Endothelial cell of umbilical vein (primary cell): ENCODE measurements at regions not wholly inside any gene's neighbourhood (a gene's known extent, or its start where the extent isn't known, plus 50 kb on each side); places are given as distances from the start of the nearest gene placed in this dataset.

Experiments
- BruUV-seq: library from RNA; stranded (reverse); fragments of 400-500 nt; replicated peaks from 2 replicates; lab custom pipeline; 2021; lab: Mats Ljungman, UMichigan
- CTCF ChIA-PET: fragments of 300-600, 350-600 bp; sonication (Branson Sonifier 250); formaldehyde crosslinking; loops from one replicate; lab custom pipeline; 2021; ENCODE audit warnings: antibody characterized with exemption, inconsistent platforms; lab: Charles Lee
- POLR2A ChIA-PET: fragments of 300-600, 350-600 bp; sonication (Branson Sonifier 250); formaldehyde crosslinking; loops from one replicate; lab custom pipeline; 2021; ENCODE audit warnings: antibody characterized with exemption, inconsistent platforms; lab: Charles Lee
- DNase-seq: peaks from one replicate; pipeline ENCODE4 v3.0.0-alpha.2; 2011; ENCODE audit warnings: low read depth, low spot score
- FAIRE-seq: peaks from 2 replicates; lab custom pipeline; 2011; peaks lifted over from hg19 to GRCh38; lab: Jason Lieb, UNC
- H2AFZ ChIP-seq: 2 replicates; pipeline ENCODE4 v1.6.0; 2012; ENCODE audit warnings: low read depth, low read length, control low read depth, inconsistent platforms
- H3K27ac ChIP-seq: 2 replicates; pipeline ENCODE4 v1.5.1; 2011; ENCODE audit warnings: low read depth, mild to moderate bottlenecking, control low read depth, low read length, moderate library complexity; ENCODE audit not compliant: insufficient read depth
- H3K27me3 ChIP-seq, 2 experiments: 2 replicates each; pipeline versions ENCODE4 v1.6.0 to v1.6.1; 2011; ENCODE audit warnings: low read length in 2 of 2, mixed read lengths in 1 of 2; ENCODE audit not compliant: control insufficient read depth in 2 of 2, insufficient read depth in 2 of 2
- H3K36me3 ChIP-seq, 2 experiments: 2 replicates in 1 of 2; 3 replicates in 1 of 2; pipeline ENCODE4 v1.5.1; 2011; ENCODE audit warnings: low read length in 2 of 2, mild to moderate bottlenecking in 1 of 2, moderate library complexity in 1 of 2; ENCODE audit not compliant: control insufficient read depth in 2 of 2, insufficient read depth in 2 of 2; ENCODE audit errors: extremely low read depth in 1 of 2
- H3K4me1 ChIP-seq: 3 replicates; pipeline ENCODE4 v1.5.1; 2011; ENCODE audit warnings: mild to moderate bottlenecking, low read length; ENCODE audit not compliant: control insufficient read depth, insufficient read depth; ENCODE audit errors: extremely low read depth
- H3K4me2 ChIP-seq: 2 replicates; pipeline ENCODE4 v1.6.1; 2011; ENCODE audit warnings: low read length, control low read depth, mixed read lengths; ENCODE audit not compliant: insufficient read depth
- H3K4me3 ChIP-seq, 3 experiments: fragments of 200-600 bp in 1 of 3; sonication (generic), shearing (Covaris generic) in 1 of 3; replicated peaks in 1 of 3; 2 replicates each; pipeline ENCODE4 v1.5.1; 2011 to 2016; ENCODE audit warnings: control low read depth in 3 of 3, low read length in 3 of 3, mild to moderate bottlenecking in 2 of 3, inconsistent platforms in 1 of 3, low read depth in 1 of 3, moderate library complexity in 1 of 3; ENCODE audit not compliant: insufficient read depth in 1 of 3
- H3K79me2 ChIP-seq: 2 replicates; pipeline ENCODE4 v1.6.0; 2012; ENCODE audit warnings: low read length, inconsistent platforms; ENCODE audit not compliant: control insufficient read depth, insufficient read depth
- H3K9ac ChIP-seq: replicated peaks from 2 replicates; pipeline ENCODE3; 2011; ENCODE audit warnings: low read length, control low read depth; ENCODE audit not compliant: insufficient read depth; ENCODE audit errors: extremely low read depth
- H3K9me1 ChIP-seq: replicated peaks from 3 replicates; pipeline ENCODE4 v1.6.0; 2011; ENCODE audit warnings: mild to moderate bottlenecking, low read length; ENCODE audit not compliant: control insufficient read depth, insufficient read depth; ENCODE audit errors: extremely low read depth
- H3K9me3 ChIP-seq: replicated peaks from 2 replicates; pipeline ENCODE4 v1.5.1; 2012; ENCODE audit warnings: low read length, inconsistent platforms; ENCODE audit not compliant: control insufficient read depth, insufficient read depth
- H4K20me1 ChIP-seq: replicated peaks from 2 replicates; pipeline ENCODE3; 2011; ENCODE audit warnings: mild to moderate bottlenecking, low read length; ENCODE audit not compliant: control insufficient read depth, insufficient read depth; ENCODE audit errors: extremely low read depth
- CTCF ChIP-seq, 2 donors: IDR thresholded peaks; 1 replicate in 1 of 2; 2 replicates in 1 of 2; pipeline ENCODE4 v1.5.1; 2011; ENCODE audit warnings: low read length in 2 of 2, mild to moderate bottlenecking in 2 of 2, moderate library complexity in 2 of 2, control low read depth in 1 of 2, inconsistent platforms in 1 of 2, low read depth in 1 of 2; ENCODE audit not compliant: insufficient read depth in 1 of 2; ENCODE audit errors: extremely low read depth in 1 of 2
- EZH2 ChIP-seq: IDR thresholded peaks from 2 replicates; pipeline ENCODE4 v1.6.1; 2012; ENCODE audit warnings: borderline replicate concordance, low read depth, mild to moderate bottlenecking, moderate library complexity, low read length, inconsistent platforms; ENCODE audit not compliant: severe bottlenecking
- FOS ChIP-seq: IDR thresholded peaks from 2 replicates; pipeline ENCODE4 v1.6.1; 2011; ENCODE audit warnings: mild to moderate bottlenecking, low read length, moderate library complexity, borderline replicate concordance; ENCODE audit not compliant: insufficient read depth
- GATA2 ChIP-seq: IDR thresholded peaks from 2 replicates; pipeline ENCODE4 v1.7.0; 2011; ENCODE audit warnings: low read depth, mild to moderate bottlenecking, moderate library complexity, mixed read lengths, low read length; ENCODE audit not compliant: insufficient read length, insufficient read depth
- JUN ChIP-seq: IDR thresholded peaks from 2 replicates; pipeline ENCODE4 v1.6.1; 2011; ENCODE audit warnings: borderline replicate concordance, low read depth; ENCODE audit not compliant: insufficient read length, insufficient read depth
- MAX ChIP-seq: IDR thresholded peaks from 2 replicates; pipeline ENCODE4 v1.6.1; 2011; ENCODE audit not compliant: insufficient read depth, insufficient read length
- MYC ChIP-seq: IDR thresholded peaks from one replicate; pipeline ENCODE4 v1.6.1; 2011; ENCODE audit warnings: mild to moderate bottlenecking, low read depth, low read length
- POLR2A ChIP-seq: IDR thresholded peaks from 2 replicates; pipeline ENCODE4 v1.6.1; 2012; ENCODE audit warnings: low read depth, mild to moderate bottlenecking, control low read depth, low read length
- POLR2AphosphoS5 ChIP-seq: IDR thresholded peaks from 2 replicates; pipeline ENCODE4 v1.6.1; 2012; ENCODE audit warnings: low read depth, mild to moderate bottlenecking, control low read depth, low read length, moderate library complexity; ENCODE audit not compliant: insufficient read depth
- dilution Hi-C: fragments of 300-500 bp; cut with MboI; formaldehyde crosslinking; loops from one replicate; pipeline ENCODE4 v1.15.0; 2019; ENCODE audit warnings: low sequenced_read_pairs; ENCODE audit not compliant: extremely low pct_ligation_motif_present
- intact Hi-C: fragments of 100-400 bp; cut with micrococcal nuclease; formaldehyde crosslinking; loops from one replicate; pipeline ENCODE4 v1.10.0; 2022

- ChIA-PET CTCF (interaction anchor here (1.5 kb wide), 1 partner anchor 38 kb away, joined by 3 read pairs; no protein-coding TSS in a partner anchor), POLR2A (no interaction called here)
- H3K36me3 ChIP-seq = no peaks in the 10 kb centered on the region
- no peak overlapping the region for H2AFZ ChIP-seq
- no peaks in the 10 kb centered on the region for H3K9me3 ChIP-seq
- BruUV-seq = no TSS peak
- H3K9me1 ChIP-seq = no peaks in the 10 kb centered on the region
- no peak overlapping the region for H3K4me3 ChIP-seq
- intact Hi-C loops = no loop called here
- peaks cover 0 to 1% of the 10 kb centered on the region in 2 experiments for H3K27me3 ChIP-seq
- no peaks in the 10 kb centered on the region for H4K20me1 ChIP-seq
- no peak for TF ChIP-seq MYC
- TF ChIP-seq GATA2 = no peak
- TF ChIP-seq CTCF (IDR thresholded peaks at IDR 0.05; ENCODE audit: extremely low read depth in 1 of 2, insufficient read depth in 1 of 2, low read depth in 1 of 2, low read length in 2 of 2) = no peak
- TF ChIP-seq POLR2A = no peak
- TF ChIP-seq EZH2 = no peak
- TF ChIP-seq JUN = no peak
- TF ChIP-seq POLR2AphosphoS5 = no peak
- TF ChIP-seq FOS = no peak
- TF ChIP-seq MAX = no peak
- no peak overlapping the region for H3K9ac ChIP-seq
- FAIRE-seq = no peak
- no peak for DNase-seq
- H3K4me1 ChIP-seq = no peaks in the 10 kb centered on the region
- dilution Hi-C loops = no loop called here
- no peak overlapping the region for H3K4me2 ChIP-seq
- no peak overlapping the region for H3K27ac ChIP-seq
- H3K79me2 ChIP-seq = no peaks in the 10 kb centered on the region
Observed at GRCh38 chr5:138676556-138677193, 76.5 kb upstream of the CTNNA1 start.
